GM12872 (cell line): ENCODE measurements at regions not wholly inside any gene's neighbourhood (a gene's known extent, or its start where the extent isn't known, plus 50 kb on each side); places are given as distances from the start of the nearest gene placed in this dataset.

Experiments
- TF ChIP-seq, protein P1 (sequence below): IDR thresholded peaks from 3 replicates; pipeline ENCODE4 v1.5.1; 2011; ENCODE audit warnings: low read depth, mild to moderate bottlenecking, low read length, moderate library complexity; ENCODE audit not compliant: insufficient read depth

DNA sequence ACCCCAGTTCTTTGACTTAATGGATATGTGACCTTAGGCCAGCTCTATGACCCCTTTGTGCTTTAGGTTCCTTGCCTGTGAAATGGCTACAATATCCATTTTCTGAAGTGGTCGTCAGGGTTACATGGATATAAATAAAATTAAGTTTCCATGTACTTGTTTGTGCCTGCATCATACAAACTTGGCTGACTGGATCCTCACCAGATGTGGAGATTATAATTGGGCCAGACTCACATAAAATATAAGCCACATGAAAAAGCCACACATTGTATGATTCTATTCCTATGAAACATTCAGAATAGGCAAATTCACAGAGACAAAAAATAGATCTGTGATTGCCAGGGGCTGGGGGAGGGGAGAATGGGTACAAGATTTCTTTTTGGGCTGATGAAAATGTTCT is 100.9 kb upstream of the USP47 start:
- TF ChIP-seq, protein P1, sequence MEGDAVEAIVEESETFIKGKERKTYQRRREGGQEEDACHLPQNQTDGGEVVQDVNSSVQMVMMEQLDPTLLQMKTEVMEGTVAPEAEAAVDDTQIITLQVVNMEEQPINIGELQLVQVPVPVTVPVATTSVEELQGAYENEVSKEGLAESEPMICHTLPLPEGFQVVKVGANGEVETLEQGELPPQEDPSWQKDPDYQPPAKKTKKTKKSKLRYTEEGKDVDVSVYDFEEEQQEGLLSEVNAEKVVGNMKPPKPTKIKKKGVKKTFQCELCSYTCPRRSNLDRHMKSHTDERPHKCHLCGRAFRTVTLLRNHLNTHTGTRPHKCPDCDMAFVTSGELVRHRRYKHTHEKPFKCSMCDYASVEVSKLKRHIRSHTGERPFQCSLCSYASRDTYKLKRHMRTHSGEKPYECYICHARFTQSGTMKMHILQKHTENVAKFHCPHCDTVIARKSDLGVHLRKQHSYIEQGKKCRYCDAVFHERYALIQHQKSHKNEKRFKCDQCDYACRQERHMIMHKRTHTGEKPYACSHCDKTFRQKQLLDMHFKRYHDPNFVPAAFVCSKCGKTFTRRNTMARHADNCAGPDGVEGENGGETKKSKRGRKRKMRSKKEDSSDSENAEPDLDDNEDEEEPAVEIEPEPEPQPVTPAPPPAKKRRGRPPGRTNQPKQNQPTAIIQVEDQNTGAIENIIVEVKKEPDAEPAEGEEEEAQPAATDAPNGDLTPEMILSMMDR, result no peak

GRCh38 chr11:11740073-11740702 is 101.6 kb upstream of the USP47 start:
- TF ChIP-seq, protein P1, result no peak

DNA sequence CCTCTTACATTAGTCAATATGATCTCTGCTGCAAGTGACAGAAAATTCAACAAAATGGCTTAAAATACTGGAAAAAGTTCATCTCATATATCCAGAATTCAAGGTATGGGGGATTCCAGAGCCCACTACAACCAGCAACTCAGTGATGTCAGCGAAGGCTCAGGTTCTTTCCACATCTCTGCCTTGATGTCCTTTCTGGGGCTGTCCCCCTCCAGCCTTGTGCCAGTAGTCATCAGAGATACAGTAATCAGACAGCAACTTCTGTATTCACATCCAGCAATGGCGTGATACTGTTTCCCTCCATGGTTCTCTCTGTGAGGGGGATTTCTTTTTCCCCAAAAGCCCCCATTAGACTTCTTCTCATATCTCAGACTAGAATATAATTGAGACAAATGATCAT is 103.4 kb upstream of the USP47 start:
- TF ChIP-seq, protein P1, result no peak

GRCh38 chr11:11735586-11735985 is 106.2 kb upstream of the USP47 start:
- TF ChIP-seq, protein P1, result no peak

DNA sequence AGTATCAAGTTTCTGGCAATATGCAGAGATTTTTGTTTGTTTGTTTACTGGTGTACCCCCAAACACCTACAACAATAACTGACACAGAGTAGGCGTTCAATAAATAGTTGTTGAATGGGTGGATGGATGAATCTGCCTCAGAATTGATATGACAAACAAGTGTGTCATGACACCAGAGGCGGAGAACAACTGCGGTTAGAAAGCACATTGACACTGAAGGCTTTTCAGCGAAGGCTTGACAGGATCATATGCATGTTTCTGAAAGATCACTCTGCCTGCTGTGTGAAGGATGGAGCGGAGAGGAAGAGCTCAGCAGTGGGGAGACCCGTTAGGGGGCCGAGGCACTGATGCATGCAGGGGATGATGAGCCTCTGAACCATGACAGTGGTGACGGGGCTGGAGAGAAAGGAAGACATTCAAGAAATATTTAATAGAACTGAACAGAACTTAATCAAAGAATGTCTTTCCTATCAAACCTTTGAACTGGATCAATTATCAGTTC is 108.5 kb upstream of the USP47 start:
- TF ChIP-seq, protein P1, result no peak

DNA sequence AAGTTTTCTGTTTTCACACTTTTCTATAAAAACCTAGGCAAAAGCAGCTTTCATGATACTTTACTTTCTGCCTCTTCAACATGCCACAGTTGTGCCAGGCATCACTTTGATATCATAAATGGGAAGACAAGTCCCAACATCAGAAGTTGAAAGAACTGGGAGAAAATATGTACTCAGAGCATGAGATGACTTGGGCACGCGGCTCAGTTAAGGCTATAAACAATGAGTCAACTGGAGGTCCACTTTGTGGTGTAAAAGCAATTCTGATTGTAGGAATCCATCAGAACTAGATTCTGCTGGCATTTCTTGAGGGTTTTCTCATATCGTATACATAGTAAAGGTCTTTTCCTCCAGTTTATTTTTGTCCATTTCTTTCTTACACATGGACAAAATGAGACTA is 109.7 kb upstream of the USP47 start:
- TF ChIP-seq, protein P1, result no peak

GRCh38 chr11:11731311-11732083 is 109.7 kb upstream of the GALNT18 start:
- TF ChIP-seq, protein P1, result no peak
